T-cell (primary cell): ENCODE measurements at regions not wholly inside any gene's neighbourhood (a gene's known extent, or its start where the extent isn't known, plus 50 kb on each side); places are given as distances from the start of the nearest gene placed in this dataset.

Source experiments
- ATAC-seq, 4 experiments: fragments of 200-7000 bp in 3 of 4; fragments of 150-1000 bp in 1 of 4; cut with Tn5 transposase; replicated peaks in 1 of 4; 1 replicate in 3 of 4; 2 replicates in 1 of 4; pipeline ENCODE4 v1.10.0; 2021; ENCODE audit warnings: moderate library complexity in 3 of 4, mild to moderate bottlenecking in 2 of 4, moderate number of reproducible peaks in 1 of 4
- CTCF ChIA-PET, 2 donors: fragments of 300-600 bp; sonication (Branson Sonifier 250); formaldehyde crosslinking; loops; one replicate each; lab custom pipeline; 2022; ENCODE audit warnings: antibody characterized with exemption in 2 of 2; lab: Charles Lee
- POLR2A ChIA-PET, 2 donors: fragments of 300-600 bp; sonication (Branson Sonifier 250); formaldehyde crosslinking; loops; one replicate each; lab custom pipeline; 2022; ENCODE audit warnings: antibody characterized with exemption in 2 of 2; lab: Charles Lee
- DNase-seq, 35 experiments: peaks; one replicate each; pipeline versions ENCODE4 v3.0.0 to v3.0.0-alpha.2; 2013 to 2023
- H3K27ac ChIP-seq: one replicate; pipeline ENCODE4 v1.5.1; 2013; ENCODE audit warnings: low read length
- H3K27me3 ChIP-seq, 2 experiments: replicated peaks in 1 of 2; 1 replicate in 1 of 2; 2 replicates in 1 of 2; pipeline versions ENCODE4 v1.6.1 to v1.7.0; 2013; ENCODE audit warnings: low read length in 1 of 2, mixed read lengths in 1 of 2; ENCODE audit not compliant: control insufficient read depth in 2 of 2, insufficient read depth in 2 of 2; ENCODE audit errors: extremely low read depth in 1 of 2
- H3K36me3 ChIP-seq, 2 donors: 1 replicate in 1 of 2; 2 replicates in 1 of 2; pipeline versions ENCODE4 v1.6.1 to v1.7.0; 2013; ENCODE audit warnings: low read length in 1 of 2; ENCODE audit not compliant: control insufficient read depth in 2 of 2, insufficient read depth in 1 of 2; ENCODE audit errors: extremely low read depth in 1 of 2
- H3K4me1 ChIP-seq, 2 experiments: 1 replicate in 1 of 2; 2 replicates in 1 of 2; pipeline versions ENCODE4 v1.6.1 to v1.7.0; 2013; ENCODE audit warnings: low read length in 2 of 2, mixed read lengths in 1 of 2; ENCODE audit not compliant: insufficient read depth in 2 of 2, control insufficient read depth in 1 of 2; ENCODE audit errors: extremely low read depth in 1 of 2
- H3K4me3 ChIP-seq, 2 donors: 1 replicate in 1 of 2; 2 replicates in 1 of 2; pipeline versions ENCODE4 v1.5.1 to v1.7.0; 2013; ENCODE audit warnings: mild to moderate bottlenecking in 2 of 2, low read length in 1 of 2, moderate library complexity in 1 of 2; ENCODE audit not compliant: control insufficient read depth in 1 of 2; ENCODE audit errors: extremely low read depth in 1 of 2
- H3K9me3 ChIP-seq: 2 replicates; pipeline ENCODE4 v1.7.0; 2013
- H3K27ac Mint-ChIP-seq, 2 donors: one replicate each; pipeline ENCODE4 v1.8.0; 2020 to 2021; ENCODE audit warnings: mild to moderate bottlenecking in 2 of 2, mixed read lengths in 2 of 2
- H3K27me3 Mint-ChIP-seq, 2 donors: one replicate each; pipeline ENCODE4 v1.8.0; 2021 to 2022; ENCODE audit warnings: mixed read lengths in 2 of 2
- H3K36me3 Mint-ChIP-seq: one replicate; pipeline ENCODE4 v1.8.0; 2021; ENCODE audit warnings: mixed read lengths
- H3K4me1 Mint-ChIP-seq, 3 donors: one replicate each; pipeline ENCODE4 v1.8.0; 2020 to 2022; ENCODE audit warnings: mixed read lengths in 3 of 3, mild to moderate bottlenecking in 1 of 3
- H3K4me3 Mint-ChIP-seq, 3 donors: one replicate each; pipeline ENCODE4 v1.8.0; 2020 to 2022; ENCODE audit warnings: mild to moderate bottlenecking in 3 of 3, mixed read lengths in 3 of 3, moderate library complexity in 3 of 3
- H3K9me3 Mint-ChIP-seq, 3 donors: one replicate each; pipeline ENCODE4 v1.8.0; 2020 to 2022; ENCODE audit warnings: mixed read lengths in 3 of 3
- WGBS: methylation state at CpG from one replicate; pipeline ENCODE4 v1.1.5; 2013; ENCODE audit warnings: missing lambda C conversion rate; ENCODE audit not compliant: insufficient coverage; 5-methylcytosine and 5-hydroxymethylcytosine counted together

DNA sequence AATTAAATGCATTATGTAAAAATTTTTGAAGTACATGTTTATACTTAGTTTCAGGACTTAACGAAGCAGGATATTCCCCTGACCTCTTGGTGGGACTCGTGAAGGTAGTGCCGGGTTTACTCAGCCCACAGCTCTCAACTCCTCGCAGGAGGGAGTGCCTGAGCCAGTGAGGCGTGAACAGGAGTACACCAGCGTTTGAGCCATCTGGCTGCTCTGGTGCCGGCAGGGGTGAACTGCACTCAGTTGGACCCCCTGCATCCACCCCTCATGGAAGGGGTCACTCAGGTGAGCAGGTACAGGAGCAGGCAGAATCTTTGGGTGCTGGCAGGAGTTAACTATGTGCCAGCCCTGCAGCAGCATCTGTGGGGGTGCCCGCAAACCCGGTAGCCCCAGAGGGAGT is 625.1 kb upstream of the PCDH15 start:
- Mint-ChIP-seq H3K9me3 (peaks cover 2 to 15% (median 3%) of the 10 kb centered on the region in 3 donors), H3K4me1 (no peaks in the 10 kb centered on the region), H3K4me3 (no peak overlapping the region), H3K36me3 (no peaks in the 10 kb centered on the region), H3K27ac (no peak overlapping the region), H3K27me3 (no peaks in the 10 kb centered on the region)
- Histone ChIP-seq H3K27me3 (no peaks in the 10 kb centered on the region), H3K9me3 (peaks cover 2% of the 10 kb centered on the region), H3K36me3 (no peaks in the 10 kb centered on the region), H3K27ac (no peak overlapping the region), H3K4me1 (no peaks in the 10 kb centered on the region), H3K4me3 (no peak overlapping the region)
- POLR2A ChIA-PET, result no interaction called here
- ATAC-seq, result no peak
- 85% methylated on average over 7 of the region's 9 CpGs for WGBS
- CTCF ChIA-PET, result no interaction called here
- no peak for DNase-seq

GRCh38 chr10:55410415-55410885 is 609.4 kb upstream of the PCDH15 start:
- Histone ChIP-seq H3K4me1 (no peaks in the 10 kb centered on the region), H3K27ac (no peak overlapping the region), H3K27me3 (no peaks in the 10 kb centered on the region), H3K9me3 (no peaks in the 10 kb centered on the region), H3K36me3 (no peaks in the 10 kb centered on the region), H3K4me3 (no peak overlapping the region)
- ATAC-seq (no peak), DNase-seq (no peak)
- no peak overlapping the region for H3K4me3 Mint-ChIP-seq
- peaks cover 6 to 15% (median 7%) of the 10 kb centered on the region in 3 donors for H3K9me3 Mint-ChIP-seq
- H3K36me3 Mint-ChIP-seq, result no peaks in the 10 kb centered on the region
- 70% methylated on average over 3 of the region's 7 CpGs for WGBS
- no peaks in the 10 kb centered on the region for H3K27me3 Mint-ChIP-seq
- POLR2A ChIA-PET, result no interaction called here
- H3K27ac Mint-ChIP-seq, result no peak overlapping the region
- no peaks in the 10 kb centered on the region for H3K4me1 Mint-ChIP-seq
- CTCF ChIA-PET, result no interaction called here

DNA sequence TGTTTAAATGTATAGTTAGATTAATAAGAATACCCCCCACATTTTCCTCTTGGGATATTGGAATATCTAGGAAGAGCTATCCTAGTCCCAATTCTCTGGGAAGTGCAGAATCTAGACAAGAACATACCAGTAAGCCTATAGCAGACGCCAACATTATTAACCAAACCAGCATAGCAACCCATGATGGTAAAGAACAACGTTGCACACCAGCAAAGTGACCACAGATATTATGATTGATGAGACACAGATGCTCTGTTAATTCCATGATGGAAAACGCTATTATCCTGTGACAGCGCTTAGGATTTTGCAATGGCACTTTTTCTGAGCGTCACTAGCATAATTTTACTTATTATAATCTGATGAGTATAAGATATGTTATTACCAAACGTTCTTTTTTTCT is 603.1 kb upstream of the PCDH15 start:
- Histone ChIP-seq H3K27me3 (no peaks in the 10 kb centered on the region), H3K4me1 (no peaks in the 10 kb centered on the region), H3K27ac (no peak overlapping the region), H3K9me3 (no peaks in the 10 kb centered on the region), H3K4me3 (no peak overlapping the region), H3K36me3 (no peaks in the 10 kb centered on the region)
- Mint-ChIP-seq H3K4me3 (no peak overlapping the region), H3K27me3 (no peaks in the 10 kb centered on the region), H3K4me1 (no peaks in the 10 kb centered on the region), H3K9me3 (peaks cover 3 to 9% (median 6%) of the 10 kb centered on the region in 3 donors), H3K27ac (no peak overlapping the region), H3K36me3 (no peaks in the 10 kb centered on the region)
- ChIA-PET CTCF (no interaction called here), POLR2A (no interaction called here)
- ATAC-seq (no peak), DNase-seq (no peak)
- WGBS, result 20% methylated on average over 1 of the region's 6 CpGs

DNA sequence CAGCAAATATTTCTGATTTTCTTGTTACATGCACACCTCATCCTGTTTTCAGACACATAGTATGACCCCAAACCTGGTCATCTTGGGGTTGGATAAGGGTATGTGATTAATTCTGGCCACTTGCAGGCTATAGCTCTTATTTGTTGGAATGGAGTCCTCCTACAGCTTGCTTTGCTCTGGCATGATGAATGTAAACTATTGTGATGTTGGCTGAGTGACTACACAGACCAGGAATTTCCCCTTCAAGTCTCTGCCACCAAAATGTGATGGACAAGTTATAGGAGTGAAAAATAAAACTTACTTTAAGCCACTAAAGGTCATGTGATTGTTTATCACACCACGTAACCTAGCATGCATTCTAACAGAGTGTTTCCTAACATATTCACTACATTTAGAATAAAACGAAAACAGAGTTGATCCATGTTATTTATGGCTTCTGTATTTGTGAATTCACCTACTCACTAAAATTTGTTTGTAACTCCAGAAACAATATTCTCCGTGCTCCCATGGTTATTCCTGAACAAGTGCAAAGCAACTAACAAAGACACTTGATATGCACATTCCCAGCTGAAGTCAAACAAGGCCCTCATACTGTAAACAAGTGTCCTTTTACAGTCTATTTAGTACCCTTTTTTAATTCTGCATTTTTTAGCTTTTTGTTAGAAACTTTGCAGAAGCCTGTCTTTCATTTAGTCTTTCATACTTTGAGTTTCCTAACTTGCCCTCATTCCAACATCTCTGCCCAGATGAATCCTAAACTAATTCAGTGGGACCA is 599.2 kb upstream of the PCDH15 start:
- Mint-ChIP-seq H3K9me3 (peaks cover 0 to 9% (median 0%) of the 10 kb centered on the region in 3 donors), H3K4me3 (no peak overlapping the region), H3K4me1 (no peaks in the 10 kb centered on the region), H3K27ac (no peak overlapping the region), H3K27me3 (no peaks in the 10 kb centered on the region), H3K36me3 (no peaks in the 10 kb centered on the region)
- H3K4me1 ChIP-seq, result no peaks in the 10 kb centered on the region
- no peak overlapping the region for H3K4me3 ChIP-seq
- no CpG with 5 or more reads among the region's 3 CpGs for WGBS
- H3K27ac ChIP-seq, result no peak overlapping the region
- ChIA-PET CTCF (no interaction called here), POLR2A (no interaction called here)
- H3K36me3 ChIP-seq, result no peaks in the 10 kb centered on the region
- no peaks in the 10 kb centered on the region for H3K9me3 ChIP-seq
- no peak for DNase-seq
- ATAC-seq, result no peak
- H3K27me3 ChIP-seq, result no peaks in the 10 kb centered on the region

DNA sequence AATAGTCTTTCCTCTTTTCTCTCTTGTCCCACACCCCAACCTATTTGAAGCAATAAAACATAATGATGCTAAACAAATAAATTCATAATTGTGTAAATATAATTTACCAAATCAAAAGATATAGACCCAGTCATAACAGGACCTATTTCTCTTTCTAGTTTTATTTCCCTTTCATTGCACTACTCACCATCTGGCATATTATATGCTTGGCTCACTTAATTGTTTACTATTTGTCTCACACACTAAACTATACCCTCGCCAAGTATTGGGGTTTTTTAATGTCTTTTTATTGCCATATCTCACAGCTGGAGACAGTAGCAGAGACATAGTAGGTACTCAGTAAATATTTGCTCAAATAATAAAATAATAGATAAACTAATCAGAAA is 597.5 kb upstream of the PCDH15 start:
- Histone ChIP-seq H3K27me3 (no peaks in the 10 kb centered on the region), H3K4me3 (no peak overlapping the region), H3K4me1 (no peaks in the 10 kb centered on the region), H3K9me3 (no peaks in the 10 kb centered on the region), H3K27ac (no peak overlapping the region), H3K36me3 (no peaks in the 10 kb centered on the region)
- WGBS, result no CpG with 5 or more reads among the region's 1 CpG
- Mint-ChIP-seq H3K27me3 (no peaks in the 10 kb centered on the region), H3K9me3 (peaks cover 0 to 9% (median 5%) of the 10 kb centered on the region in 3 donors), H3K36me3 (no peaks in the 10 kb centered on the region), H3K4me3 (no peak overlapping the region), H3K4me1 (no peaks in the 10 kb centered on the region), H3K27ac (no peak overlapping the region)
- ChIA-PET POLR2A (no interaction called here), CTCF (no interaction called here)
- no peak for DNase-seq
- no peak for ATAC-seq

- DNase-seq (no peak), ATAC-seq (no peak)
- H3K4me3 Mint-ChIP-seq, result no peak overlapping the region
- ChIA-PET POLR2A (no interaction called here), CTCF (no interaction called here)
- Histone ChIP-seq H3K36me3 (no peaks in the 10 kb centered on the region), H3K4me1 (no peaks in the 10 kb centered on the region), H3K27ac (no peak overlapping the region), H3K4me3 (no peak overlapping the region), H3K9me3 (no peaks in the 10 kb centered on the region), H3K27me3 (no peaks in the 10 kb centered on the region)
- no peaks in the 10 kb centered on the region for H3K27me3 Mint-ChIP-seq
- H3K4me1 Mint-ChIP-seq, result no peaks in the 10 kb centered on the region
- peaks cover 0 to 14% (median 5%) of the 10 kb centered on the region in 3 donors for H3K9me3 Mint-ChIP-seq
- H3K36me3 Mint-ChIP-seq, result no peaks in the 10 kb centered on the region
- no CpG with 5 or more reads among the region's 7 CpGs for WGBS
- H3K27ac Mint-ChIP-seq, result no peak overlapping the region
These were observed 596.9 kb upstream of the PCDH15 start for GRCh38 chr10:55397777-55398496.
